OCI-LY1 (cell line): ENCODE measurements at regions not wholly inside any gene's neighbourhood (a gene's known extent, or its start where the extent isn't known, plus 50 kb on each side); places are given as distances from the start of the nearest gene placed in this dataset.

Experiments used
- EZH2 ChIP-seq: fragments of 200-600 bp; sonication (generic), shearing (Covaris generic); IDR thresholded peaks from 2 replicates; pipeline ENCODE4 v1.8.0; 2017; ENCODE audit warnings: borderline replicate concordance, mixed run types, mild to moderate bottlenecking, antibody characterized with exemption, low read length, moderate library complexity, mixed read lengths
- TF ChIP-seq, protein P1 (sequence below): fragments of 200-600 bp; sonication (generic), shearing (Covaris generic); IDR thresholded peaks from 2 replicates; pipeline ENCODE4 v1.5.1; 2017; ENCODE audit warnings: mild to moderate bottlenecking, antibody characterized with exemption, low read length, moderate library complexity, mixed read lengths

DNA sequence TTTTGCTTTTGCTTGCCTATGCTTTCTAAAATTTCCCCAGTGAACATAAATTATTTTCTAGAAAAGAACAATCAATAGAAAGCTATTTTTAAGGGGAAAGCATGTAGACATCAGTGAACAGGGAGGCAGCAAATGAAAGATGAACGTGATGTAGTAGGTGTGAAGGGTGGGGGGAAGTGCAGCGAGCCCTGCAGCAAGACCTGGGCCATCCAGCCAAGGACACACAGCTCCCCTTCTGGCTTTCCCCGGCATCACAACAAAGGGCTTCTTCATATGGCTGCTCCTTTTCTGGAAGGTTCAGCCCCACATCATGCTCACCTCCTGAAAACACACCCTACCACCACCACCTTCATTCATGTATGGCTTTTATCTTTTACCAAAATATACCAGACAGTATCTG, 109.2 kb upstream of the ETS2 start:
- TF ChIP-seq, protein P1, sequence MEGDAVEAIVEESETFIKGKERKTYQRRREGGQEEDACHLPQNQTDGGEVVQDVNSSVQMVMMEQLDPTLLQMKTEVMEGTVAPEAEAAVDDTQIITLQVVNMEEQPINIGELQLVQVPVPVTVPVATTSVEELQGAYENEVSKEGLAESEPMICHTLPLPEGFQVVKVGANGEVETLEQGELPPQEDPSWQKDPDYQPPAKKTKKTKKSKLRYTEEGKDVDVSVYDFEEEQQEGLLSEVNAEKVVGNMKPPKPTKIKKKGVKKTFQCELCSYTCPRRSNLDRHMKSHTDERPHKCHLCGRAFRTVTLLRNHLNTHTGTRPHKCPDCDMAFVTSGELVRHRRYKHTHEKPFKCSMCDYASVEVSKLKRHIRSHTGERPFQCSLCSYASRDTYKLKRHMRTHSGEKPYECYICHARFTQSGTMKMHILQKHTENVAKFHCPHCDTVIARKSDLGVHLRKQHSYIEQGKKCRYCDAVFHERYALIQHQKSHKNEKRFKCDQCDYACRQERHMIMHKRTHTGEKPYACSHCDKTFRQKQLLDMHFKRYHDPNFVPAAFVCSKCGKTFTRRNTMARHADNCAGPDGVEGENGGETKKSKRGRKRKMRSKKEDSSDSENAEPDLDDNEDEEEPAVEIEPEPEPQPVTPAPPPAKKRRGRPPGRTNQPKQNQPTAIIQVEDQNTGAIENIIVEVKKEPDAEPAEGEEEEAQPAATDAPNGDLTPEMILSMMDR: no peak
- TF ChIP-seq EZH2: no peak
